CD4-positive, alpha-beta memory T cell (primary cell): ENCODE measurements at regions not wholly inside any gene's neighbourhood (a gene's known extent, or its start where the extent isn't known, plus 50 kb on each side); places are given as distances from the start of the nearest gene placed in this dataset.

Experiments
- CTCF ChIA-PET: fragments of 350-600 bp; sonication (Branson Sonifier 250); formaldehyde crosslinking; loops from one replicate; lab custom pipeline; 2021; ENCODE audit warnings: inconsistent platforms; ENCODE audit not compliant: partially characterized antibody; lab: Charles Lee
- POLR2A ChIA-PET: fragments of 350-600 bp; sonication (Branson Sonifier 250); formaldehyde crosslinking; loops from one replicate; lab custom pipeline; 2021; ENCODE audit not compliant: partially characterized antibody; lab: Charles Lee
- DNase-seq, 5 donors: peaks; one replicate each; pipeline versions ENCODE4 v3.0.0 to v3.0.0-alpha.2; 2020 to 2022; ENCODE audit warnings: mixed read lengths in 1 of 5
- H3K27ac ChIP-seq: one replicate; pipeline ENCODE4 v1.7.0; 2013; ENCODE audit warnings: low read depth, low read length
- H3K27me3 ChIP-seq: 2 replicates; pipeline ENCODE4 v1.7.0; 2013; ENCODE audit warnings: mild to moderate bottlenecking, low read length, moderate library complexity; ENCODE audit not compliant: insufficient read depth
- H3K36me3 ChIP-seq: 2 replicates; pipeline ENCODE4 v1.7.0; 2013; ENCODE audit warnings: mild to moderate bottlenecking, low read length, moderate library complexity; ENCODE audit not compliant: insufficient read depth
- H3K4me1 ChIP-seq: 2 replicates; pipeline ENCODE4 v1.7.0; 2013; ENCODE audit warnings: mild to moderate bottlenecking, low read length, moderate library complexity; ENCODE audit not compliant: insufficient read depth
- H3K4me3 ChIP-seq, 2 donors: one replicate each; pipeline ENCODE4 v1.7.0; 2013; ENCODE audit warnings: low read length in 2 of 2, mild to moderate bottlenecking in 1 of 2
- H3K9me3 ChIP-seq, 2 donors: one replicate each; pipeline ENCODE4 v1.7.0; 2013; ENCODE audit warnings: low read length in 2 of 2, control low read depth in 1 of 2; ENCODE audit not compliant: control insufficient read depth in 1 of 2
- H3K27ac Mint-ChIP-seq, 7 donors: one replicate each; pipeline ENCODE4 v1.8.0; 2020 to 2021; ENCODE audit warnings: mixed read lengths in 7 of 7, mild to moderate bottlenecking in 6 of 7, inconsistent platforms in 3 of 7, moderate library complexity in 3 of 7
- H3K27me3 Mint-ChIP-seq, 2 donors: one replicate each; pipeline ENCODE4 v1.8.0; 2020 to 2021; ENCODE audit warnings: mixed read lengths in 2 of 2
- H3K36me3 Mint-ChIP-seq, 2 donors: one replicate each; pipeline ENCODE4 v1.8.0; 2020 to 2021; ENCODE audit warnings: mixed read lengths in 2 of 2, inconsistent platforms in 1 of 2, mild to moderate bottlenecking in 1 of 2
- H3K4me1 Mint-ChIP-seq, 4 donors: one replicate each; pipeline ENCODE4 v1.8.0; 2020 to 2021; ENCODE audit warnings: mixed read lengths in 4 of 4, mild to moderate bottlenecking in 1 of 4
- H3K4me3 Mint-ChIP-seq, 8 donors: one replicate each; pipeline ENCODE4 v1.8.0; 2020 to 2021; ENCODE audit warnings: mixed read lengths in 8 of 8, mild to moderate bottlenecking in 7 of 8, moderate library complexity in 6 of 8, inconsistent platforms in 3 of 8
- H3K9me3 Mint-ChIP-seq, 8 donors: one replicate each; pipeline ENCODE4 v1.8.0; 2020 to 2021; ENCODE audit warnings: mixed read lengths in 8 of 8, mild to moderate bottlenecking in 5 of 8, inconsistent platforms in 3 of 8, moderate library complexity in 1 of 8
- intact Hi-C: fragments of 100-400 bp; cut with micrococcal nuclease; formaldehyde crosslinking; loops from one replicate; pipeline ENCODE4 v1.15.1; 2023

DNA sequence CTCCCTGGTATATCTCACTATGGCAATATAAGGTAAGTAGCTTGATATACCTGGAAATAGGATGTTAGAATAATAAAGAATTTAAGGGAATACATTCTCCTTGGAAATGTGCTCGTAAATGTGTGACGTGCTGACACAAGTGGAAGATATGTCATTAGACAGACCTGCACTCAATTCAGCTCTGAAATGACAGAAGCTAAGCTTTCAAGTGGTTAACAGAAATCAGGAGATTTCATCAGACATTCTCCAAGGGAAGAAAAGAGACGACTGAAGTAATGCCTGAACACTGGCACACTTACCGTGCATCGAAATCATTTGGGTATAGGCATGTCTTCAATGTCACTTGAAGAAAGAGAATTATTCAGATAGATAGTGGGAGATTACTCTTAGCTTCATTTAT lies 933.3 kb upstream of the CTNND2 start:
- ChIA-PET CTCF (no interaction called here), POLR2A (no interaction called here)
- Mint-ChIP-seq H3K9me3 (peaks cover 3 to 16% (median 9%) of the 10 kb centered on the region in 8 donors), H3K27ac (no peak overlapping the region), H3K36me3 (no peaks in the 10 kb centered on the region), H3K4me1 (no peaks in the 10 kb centered on the region), H3K4me3 (no peak overlapping the region), H3K27me3 (no peaks in the 10 kb centered on the region)
- H3K27me3 ChIP-seq: no peaks in the 10 kb centered on the region
- no peaks in the 10 kb centered on the region for H3K36me3 ChIP-seq
- no peak overlapping the region for H3K27ac ChIP-seq
- no peak for DNase-seq
- intact Hi-C loops: no loop called here
- H3K9me3 ChIP-seq: no peaks in the 10 kb centered on the region
- no peak overlapping the region for H3K4me3 ChIP-seq
- H3K4me1 ChIP-seq: no peaks in the 10 kb centered on the region

- Mint-ChIP-seq H3K36me3 (no peaks in the 10 kb centered on the region), H3K27ac (no peak overlapping the region), H3K27me3 (no peaks in the 10 kb centered on the region), H3K4me1 (no peaks in the 10 kb centered on the region), H3K9me3 (peaks cover 2 to 42% (median 39%) of the 10 kb centered on the region in 8 donors), H3K4me3 (no peak overlapping the region)
- no peaks in the 10 kb centered on the region for H3K4me1 ChIP-seq
- H3K9me3 ChIP-seq: no peaks in the 10 kb centered on the region
- no peak for DNase-seq
- no peak overlapping the region for H3K4me3 ChIP-seq
- intact Hi-C loops: no loop called here
- no peak overlapping the region for H3K27ac ChIP-seq
- no peaks in the 10 kb centered on the region for H3K27me3 ChIP-seq
- ChIA-PET CTCF (no interaction called here), POLR2A (no interaction called here)
- no peaks in the 10 kb centered on the region for H3K36me3 ChIP-seq
These were observed 920.9 kb upstream of the CTNND2 start for GRCh38 chr5:12825163-12825562.

GRCh38 chr5:12805165-12805698 lies 901.0 kb upstream of the CTNND2 start:
- no peaks in the 10 kb centered on the region for H3K27me3 Mint-ChIP-seq
- no peaks in the 10 kb centered on the region for H3K36me3 Mint-ChIP-seq
- no peaks in the 10 kb centered on the region for H3K4me1 Mint-ChIP-seq
- H3K4me3 Mint-ChIP-seq: no peak overlapping the region
- H3K4me1 ChIP-seq: no peaks in the 10 kb centered on the region
- ChIA-PET CTCF (no interaction called here), POLR2A (no interaction called here)
- intact Hi-C loops: no loop called here
- no peak for DNase-seq
- no peak overlapping the region for H3K4me3 ChIP-seq
- peaks cover 0 to 17% (median 5%) of the 10 kb centered on the region in 8 donors for H3K9me3 Mint-ChIP-seq
- H3K9me3 ChIP-seq: peaks cover 0 to 3% of the 10 kb centered on the region in 2 donors
- H3K36me3 ChIP-seq: no peaks in the 10 kb centered on the region
- no peaks in the 10 kb centered on the region for H3K27me3 ChIP-seq
- H3K27ac ChIP-seq: no peak overlapping the region
- H3K27ac Mint-ChIP-seq: no peak overlapping the region

GRCh38 chr5:12799165-12799564 lies 894.9 kb upstream of the CTNND2 start:
- Mint-ChIP-seq H3K27me3 (no peaks in the 10 kb centered on the region), H3K4me1 (no peaks in the 10 kb centered on the region), H3K9me3 (peaks cover 3 to 19% (median 9%) of the 10 kb centered on the region in 8 donors), H3K4me3 (no peak overlapping the region), H3K36me3 (no peaks in the 10 kb centered on the region), H3K27ac (no peak overlapping the region)
- Histone ChIP-seq H3K27ac (no peak overlapping the region), H3K4me3 (no peak overlapping the region), H3K9me3 (peaks cover 0 to 8% of the 10 kb centered on the region in 2 donors), H3K36me3 (no peaks in the 10 kb centered on the region), H3K4me1 (no peaks in the 10 kb centered on the region), H3K27me3 (no peaks in the 10 kb centered on the region)
- ChIA-PET POLR2A (no interaction called here), CTCF (no interaction called here)
- no peak for DNase-seq
- intact Hi-C loops: no loop called here

- Histone ChIP-seq H3K36me3 (no peaks in the 10 kb centered on the region), H3K9me3 (peaks cover 0 to 12% of the 10 kb centered on the region in 2 donors), H3K27me3 (no peaks in the 10 kb centered on the region), H3K27ac (no peak overlapping the region), H3K4me3 (no peak overlapping the region), H3K4me1 (no peaks in the 10 kb centered on the region)
- Mint-ChIP-seq H3K4me1 (no peaks in the 10 kb centered on the region), H3K27me3 (no peaks in the 10 kb centered on the region), H3K4me3 (no peak overlapping the region), H3K36me3 (no peaks in the 10 kb centered on the region), H3K9me3 (peaks cover 3 to 23% (median 13%) of the 10 kb centered on the region in 8 donors), H3K27ac (no peak overlapping the region)
- CTCF ChIA-PET: no interaction called here
- intact Hi-C loops: no loop called here
- POLR2A ChIA-PET: no interaction called here
- DNase-seq: no peak
These were observed 891.1 kb upstream of the CTNND2 start for GRCh38 chr5:12795333-12795663.

DNA sequence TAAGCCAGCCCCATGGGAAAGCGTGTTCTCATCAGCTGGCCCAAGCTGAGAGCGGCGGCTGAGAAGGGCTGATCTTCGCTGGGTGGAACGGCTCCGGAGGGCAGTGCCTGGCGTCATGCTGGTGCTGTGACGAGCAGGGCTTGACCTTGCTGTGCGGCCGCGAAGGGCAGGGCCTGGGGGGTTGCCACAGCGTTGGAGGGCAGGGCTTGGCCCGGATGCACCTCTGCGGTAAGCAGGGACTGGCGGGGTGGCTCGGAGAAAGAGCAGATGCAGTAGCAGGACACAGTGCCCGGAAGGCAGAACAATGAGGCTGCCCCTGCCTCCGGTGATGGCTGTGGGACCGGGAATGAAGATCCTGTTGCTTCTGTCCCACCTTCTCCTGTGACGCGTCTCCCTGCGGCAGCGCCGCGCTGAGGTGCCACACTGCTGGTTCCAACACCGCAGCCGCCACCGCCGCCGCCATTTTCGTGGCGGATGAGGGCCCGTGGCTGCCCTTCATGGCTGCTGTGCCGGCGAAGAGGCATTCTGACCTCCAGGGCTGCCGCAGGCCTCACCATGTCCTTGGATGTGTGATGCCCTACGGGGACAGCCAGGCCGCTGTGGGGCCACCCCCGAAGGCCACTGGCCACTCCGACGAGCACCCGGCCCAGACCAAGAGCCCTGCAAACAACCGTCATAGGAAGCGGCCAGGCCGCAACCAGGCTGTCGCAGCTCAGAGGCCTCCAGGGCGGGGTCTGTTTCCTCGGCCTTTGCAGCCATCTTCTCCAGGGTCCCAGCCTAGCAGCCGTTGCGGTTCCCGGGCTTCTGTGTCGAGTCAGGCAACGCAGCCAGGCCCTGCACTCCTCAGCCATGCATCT lies 890.5 kb upstream of the CTNND2 start:
- peaks cover 3 to 25% (median 14%) of the 10 kb centered on the region in 8 donors for H3K9me3 Mint-ChIP-seq
- Histone ChIP-seq H3K36me3 (no peaks in the 10 kb centered on the region), H3K9me3 (peaks cover 0 to 12% of the 10 kb centered on the region in 2 donors), H3K4me3 (no peak overlapping the region), H3K4me1 (no peaks in the 10 kb centered on the region), H3K27me3 (no peaks in the 10 kb centered on the region), H3K27ac (no peak overlapping the region)
- H3K4me1 Mint-ChIP-seq: no peaks in the 10 kb centered on the region
- POLR2A ChIA-PET: no interaction called here
- intact Hi-C loops: no loop called here
- peak in 1 of 5 donors; percentile 28 for DNase-seq
- no peaks in the 10 kb centered on the region for H3K27me3 Mint-ChIP-seq
- no peak overlapping the region for H3K4me3 Mint-ChIP-seq
- H3K27ac Mint-ChIP-seq: no peak overlapping the region
- H3K36me3 Mint-ChIP-seq: no peaks in the 10 kb centered on the region
- CTCF ChIA-PET: no interaction called here

DNA sequence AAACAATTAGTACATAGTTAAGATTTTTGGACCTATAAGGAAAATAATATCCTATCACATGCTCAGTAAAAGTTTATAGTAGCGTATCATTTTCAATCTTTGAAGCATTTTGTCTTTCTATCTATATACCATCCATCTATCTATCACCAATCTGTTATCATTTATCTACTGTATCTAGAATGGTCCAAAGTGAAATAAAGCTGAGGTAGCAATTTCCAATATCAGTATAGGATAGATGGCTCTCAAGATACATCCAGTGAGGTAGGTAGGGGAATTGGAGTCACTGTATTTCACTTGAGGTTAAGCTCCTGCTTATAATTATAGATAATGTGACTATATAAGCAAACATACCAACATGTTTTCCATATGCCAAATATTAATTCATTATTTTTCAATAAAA lies 889.1 kb upstream of the CTNND2 start:
- Mint-ChIP-seq H3K27me3 (no peaks in the 10 kb centered on the region), H3K36me3 (no peaks in the 10 kb centered on the region), H3K4me1 (no peaks in the 10 kb centered on the region), H3K4me3 (no peak overlapping the region), H3K9me3 (peaks cover 3 to 25% (median 14%) of the 10 kb centered on the region in 8 donors), H3K27ac (no peak overlapping the region)
- Histone ChIP-seq H3K4me1 (no peaks in the 10 kb centered on the region), H3K27me3 (no peaks in the 10 kb centered on the region), H3K4me3 (no peak overlapping the region), H3K36me3 (no peaks in the 10 kb centered on the region), H3K9me3 (peaks cover 0 to 15% of the 10 kb centered on the region in 2 donors), H3K27ac (no peak overlapping the region)
- ChIA-PET POLR2A (no interaction called here), CTCF (no interaction called here)
- no peak for DNase-seq
- intact Hi-C loops: no loop called here
